Neural progenitor cell (in vitro differentiated cells): ENCODE measurements at regions not wholly inside any gene's neighbourhood (a gene's known extent, or its start where the extent isn't known, plus 50 kb on each side); places are given as distances from the start of the nearest gene placed in this dataset.

Experiments
- DNase-seq: peaks from one replicate; pipeline ENCODE4 v3.0.0-alpha.2; 2016; ENCODE audit warnings: low spot score
- H2AFZ ChIP-seq: fragments of 200-600 bp; sonication (generic); replicated peaks from 2 replicates; pipeline ENCODE4 v1.6.1; 2016; ENCODE audit warnings: antibody characterized with exemption
- H3F3A ChIP-seq: fragments of 200-600 bp; sonication (generic); 2 replicates; pipeline ENCODE4 v1.6.1; 2016; ENCODE audit warnings: antibody characterized with exemption, low read depth
- H3K27ac ChIP-seq: fragments of 200-600 bp; sonication (generic); 2 replicates; pipeline ENCODE4 v1.5.1; 2016; ENCODE audit warnings: mild to moderate bottlenecking
- H3K27me3 ChIP-seq: fragments of 200-600 bp; sonication (generic); 2 replicates; pipeline ENCODE4 v1.6.1; 2016; ENCODE audit warnings: mild to moderate bottlenecking, moderate library complexity
- H3K36me3 ChIP-seq: fragments of 200-600 bp; sonication (generic); 2 replicates; pipeline ENCODE4 v1.5.1; 2016
- H3K4me1 ChIP-seq: fragments of 200-600 bp; sonication (generic); 2 replicates; pipeline ENCODE4 v1.6.1; 2016; ENCODE audit warnings: mixed run types
- H3K4me2 ChIP-seq: fragments of 200-600 bp; sonication (generic); 2 replicates; pipeline ENCODE4 v1.6.1; 2016
- H3K4me3 ChIP-seq: fragments of 200-600 bp; sonication (generic); 2 replicates; pipeline ENCODE4 v1.5.1; 2016
- H3K79me2 ChIP-seq: fragments of 200-600 bp; sonication (generic); 2 replicates; pipeline ENCODE4 v1.6.1; 2016; ENCODE audit warnings: low read depth
- H3K9ac ChIP-seq: fragments of 200-600 bp; sonication (generic); 2 replicates; pipeline ENCODE4 v1.6.1; 2016
- H3K9me3 ChIP-seq: fragments of 200-600 bp; sonication (generic); 2 replicates; pipeline ENCODE4 v1.5.1; 2016; ENCODE audit warnings: low read depth
- H4K20me1 ChIP-seq: fragments of 200-600 bp; sonication (generic); 2 replicates; pipeline ENCODE4 v1.6.1; 2016; ENCODE audit warnings: low read depth
- H3K27ac Mint-ChIP-seq: 3 replicates; pipeline ENCODE4 v1.8.0; 2021; ENCODE audit warnings: mixed read lengths
- H3K27me3 Mint-ChIP-seq: 2 replicates; pipeline ENCODE4 v1.8.0; 2022; ENCODE audit warnings: low read depth, mild to moderate bottlenecking, inconsistent platforms, moderate library complexity, mixed read lengths; ENCODE audit not compliant: insufficient read depth
- H3K36me3 Mint-ChIP-seq: 3 replicates; pipeline ENCODE4 v1.8.0; 2021; ENCODE audit warnings: mixed read lengths
- H3K4me1 Mint-ChIP-seq: 3 replicates; pipeline ENCODE4 v1.8.0; 2021; ENCODE audit warnings: mixed read lengths
- H3K4me3 Mint-ChIP-seq: 3 replicates; pipeline ENCODE4 v1.8.0; 2021; ENCODE audit warnings: mild to moderate bottlenecking, moderate library complexity, mixed read lengths
- H3K9me3 Mint-ChIP-seq: 3 replicates; pipeline ENCODE4 v1.8.0; 2020; ENCODE audit warnings: mixed read lengths
- EZH2 ChIP-seq: fragments of 200-600 bp; sonication (generic); IDR thresholded peaks from 2 replicates; pipeline ENCODE4 v1.6.1; 2017; ENCODE audit warnings: antibody characterized with exemption, mild to moderate bottlenecking, moderate library complexity
- EZH2phosphoT487 ChIP-seq: fragments of 200-600 bp; sonication (generic); IDR thresholded peaks from 2 replicates; pipeline ENCODE4 v1.6.1; 2017; ENCODE audit warnings: antibody characterized with exemption
- TF ChIP-seq, protein P1 (sequence below): fragments of 200-600 bp; sonication (generic); IDR thresholded peaks from 2 replicates; pipeline ENCODE4 v1.5.1; 2017; ENCODE audit warnings: antibody characterized with exemption, mild to moderate bottlenecking

DNA sequence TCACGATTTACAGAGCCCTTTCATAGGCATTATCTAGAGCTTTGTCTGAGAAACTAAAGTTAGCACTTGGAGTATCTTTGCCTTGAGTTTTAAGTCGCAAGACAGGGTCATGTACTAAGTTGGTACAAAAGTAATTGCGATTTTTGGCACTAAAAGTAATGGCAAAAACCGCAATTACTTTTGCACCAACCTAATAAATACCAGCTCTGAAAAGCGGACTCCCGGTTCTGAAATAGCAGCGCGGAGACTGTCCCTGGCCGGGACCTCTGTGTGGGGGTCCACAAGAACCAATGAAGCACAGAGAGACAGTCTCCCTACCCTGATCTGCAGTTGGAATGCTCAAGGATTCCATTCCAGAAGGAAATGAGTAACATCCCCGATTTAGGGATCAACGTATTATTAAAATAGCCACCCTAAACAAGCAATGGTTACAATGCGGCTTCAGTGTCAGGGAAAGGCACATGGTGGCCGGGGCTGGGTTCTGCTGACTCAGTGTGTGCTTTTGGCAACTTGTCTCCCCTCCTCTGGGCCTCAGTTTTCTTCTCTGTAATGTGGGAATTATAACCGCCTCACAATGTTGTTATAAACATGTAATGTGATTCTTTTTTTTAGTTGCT lies 150.3 kb upstream of the MCTP2 start:
- Histone ChIP-seq H4K20me1 (no peaks in the 10 kb centered on the region), H3K79me2 (no peaks in the 10 kb centered on the region), H3K9ac (no peak overlapping the region), H3K27ac (no peak overlapping the region), H3K9me3 (no peaks in the 10 kb centered on the region), H3K4me1 (no peaks in the 10 kb centered on the region), H3K36me3 (no peaks in the 10 kb centered on the region), H2AFZ (no peak overlapping the region), H3K4me3 (no peak overlapping the region), H3F3A (no peaks in the 10 kb centered on the region), H3K27me3 (no peaks in the 10 kb centered on the region), H3K4me2 (no peak overlapping the region)
- Mint-ChIP-seq H3K27me3 (peaks cover 5% of the 10 kb centered on the region), H3K27ac (no peak overlapping the region), H3K4me3 (no peak overlapping the region), H3K4me1 (peaks cover 26% of the 10 kb centered on the region), H3K9me3 (no peaks in the 10 kb centered on the region), H3K36me3 (no peaks in the 10 kb centered on the region)
- no peak for DNase-seq
- no peak for TF ChIP-seq EZH2
- TF ChIP-seq EZH2phosphoT487: no peak
- TF ChIP-seq, protein P1, sequence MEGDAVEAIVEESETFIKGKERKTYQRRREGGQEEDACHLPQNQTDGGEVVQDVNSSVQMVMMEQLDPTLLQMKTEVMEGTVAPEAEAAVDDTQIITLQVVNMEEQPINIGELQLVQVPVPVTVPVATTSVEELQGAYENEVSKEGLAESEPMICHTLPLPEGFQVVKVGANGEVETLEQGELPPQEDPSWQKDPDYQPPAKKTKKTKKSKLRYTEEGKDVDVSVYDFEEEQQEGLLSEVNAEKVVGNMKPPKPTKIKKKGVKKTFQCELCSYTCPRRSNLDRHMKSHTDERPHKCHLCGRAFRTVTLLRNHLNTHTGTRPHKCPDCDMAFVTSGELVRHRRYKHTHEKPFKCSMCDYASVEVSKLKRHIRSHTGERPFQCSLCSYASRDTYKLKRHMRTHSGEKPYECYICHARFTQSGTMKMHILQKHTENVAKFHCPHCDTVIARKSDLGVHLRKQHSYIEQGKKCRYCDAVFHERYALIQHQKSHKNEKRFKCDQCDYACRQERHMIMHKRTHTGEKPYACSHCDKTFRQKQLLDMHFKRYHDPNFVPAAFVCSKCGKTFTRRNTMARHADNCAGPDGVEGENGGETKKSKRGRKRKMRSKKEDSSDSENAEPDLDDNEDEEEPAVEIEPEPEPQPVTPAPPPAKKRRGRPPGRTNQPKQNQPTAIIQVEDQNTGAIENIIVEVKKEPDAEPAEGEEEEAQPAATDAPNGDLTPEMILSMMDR: no peak

DNA sequence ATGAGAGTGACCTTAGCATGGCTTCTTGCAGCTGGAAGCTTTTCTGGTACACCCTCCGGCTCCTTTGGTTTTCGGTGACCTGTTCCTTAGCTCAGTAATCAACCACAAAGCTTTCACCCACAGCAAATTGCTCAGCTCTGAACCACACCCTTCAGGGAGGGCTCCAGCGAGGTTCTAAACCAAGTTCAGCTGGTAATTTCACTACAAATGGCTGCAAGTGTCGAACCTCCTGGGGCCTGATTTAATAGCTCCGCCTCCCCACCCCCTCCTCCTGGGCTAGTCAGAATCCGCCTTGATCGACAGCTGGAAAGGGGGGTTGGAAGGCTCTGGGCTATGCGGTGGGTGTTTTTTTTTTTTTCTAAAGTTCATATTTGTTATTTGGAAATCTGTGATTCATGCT lies 150.9 kb upstream of the MCTP2 start:
- Histone ChIP-seq H2AFZ (no peak overlapping the region), H3K27me3 (no peaks in the 10 kb centered on the region), H3K27ac (no peak overlapping the region), H3K9ac (no peak overlapping the region), H3K4me1 (no peaks in the 10 kb centered on the region), H3K79me2 (no peaks in the 10 kb centered on the region), H3K4me3 (no peak overlapping the region), H4K20me1 (no peaks in the 10 kb centered on the region), H3F3A (no peaks in the 10 kb centered on the region), H3K4me2 (no peak overlapping the region), H3K36me3 (no peaks in the 10 kb centered on the region), H3K9me3 (no peaks in the 10 kb centered on the region)
- Mint-ChIP-seq H3K4me1 (peaks cover 28% of the 10 kb centered on the region), H3K36me3 (no peaks in the 10 kb centered on the region), H3K27ac (no peak overlapping the region), H3K27me3 (peaks cover 5% of the 10 kb centered on the region), H3K9me3 (no peaks in the 10 kb centered on the region), H3K4me3 (no peak overlapping the region)
- DNase-seq: no peak
- TF ChIP-seq EZH2 (no peak), EZH2phosphoT487 (no peak)
- TF ChIP-seq, protein P1: no peak

DNA sequence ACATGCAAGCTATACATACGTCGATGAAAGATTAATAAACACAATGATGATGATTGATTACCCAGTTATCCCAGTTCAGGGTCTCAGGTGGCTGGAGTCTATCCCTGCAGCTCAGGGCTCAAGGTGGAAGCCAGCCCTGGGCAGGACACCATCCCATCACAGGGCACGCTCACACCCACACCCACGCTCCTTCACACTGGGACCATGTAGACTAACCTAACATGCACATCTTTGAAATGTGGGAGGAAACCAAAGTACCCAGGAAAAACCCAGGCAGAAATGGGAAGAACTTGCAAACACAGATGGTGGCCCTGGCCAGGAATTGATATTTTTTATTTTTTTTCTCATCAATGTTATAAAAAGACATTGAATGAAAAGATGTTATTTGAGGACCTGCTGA lies 151.4 kb upstream of the MCTP2 start:
- Histone ChIP-seq H3K9me3 (no peaks in the 10 kb centered on the region), H3K4me2 (no peak overlapping the region), H3K27me3 (no peaks in the 10 kb centered on the region), H3K9ac (no peak overlapping the region), H3K79me2 (no peaks in the 10 kb centered on the region), H3K4me3 (no peak overlapping the region), H2AFZ (no peak overlapping the region), H3K36me3 (no peaks in the 10 kb centered on the region), H3K27ac (no peak overlapping the region), H3F3A (no peaks in the 10 kb centered on the region), H3K4me1 (no peaks in the 10 kb centered on the region), H4K20me1 (no peaks in the 10 kb centered on the region)
- H3K4me3 Mint-ChIP-seq: no peak overlapping the region
- TF ChIP-seq, protein P1: no peak
- TF ChIP-seq EZH2phosphoT487 (no peak), EZH2 (no peak)
- no peak overlapping the region for H3K27ac Mint-ChIP-seq
- H3K9me3 Mint-ChIP-seq: no peaks in the 10 kb centered on the region
- DNase-seq: no peak
- peaks cover 5% of the 10 kb centered on the region for H3K27me3 Mint-ChIP-seq
- H3K4me1 Mint-ChIP-seq: peaks cover 33% of the 10 kb centered on the region
- H3K36me3 Mint-ChIP-seq: no peaks in the 10 kb centered on the region
